Breast epithelium (tissue), 4 donors: ENCODE measurements at regions not wholly inside any gene's neighbourhood (a gene's known extent, or its start where the extent isn't known, plus 50 kb on each side); places are given as distances from the start of the nearest gene placed in this dataset.

Source experiments
- DNase-seq, 2 donors: peaks; one replicate each; pipeline ENCODE4 v3.0.0-alpha.2; 2019; ENCODE audit warnings: low spot score in 2 of 2
- H3K27ac ChIP-seq, 2 donors: fragments of 200-600 bp; sonication (generic) in 1 of 2; one replicate each; pipeline ENCODE4 v1.5.1; 2016 to 2019; ENCODE audit warnings: mild to moderate bottlenecking in 1 of 2
- H3K27me3 ChIP-seq, 2 donors: fragments of 200-600 bp; sonication (generic) in 1 of 2; one replicate each; pipeline versions ENCODE4 v1.5.1 to v1.6.0; 2017 to 2019; ENCODE audit warnings: control low read depth in 1 of 2, mild to moderate bottlenecking in 1 of 2
- H3K36me3 ChIP-seq: fragments of 200-600 bp; one replicate; pipeline ENCODE4 v1.5.1; 2019
- H3K4me1 ChIP-seq, 2 donors: fragments of 200-600 bp; sonication (generic); one replicate each; pipeline ENCODE4 v1.5.1; 2016 to 2019; ENCODE audit warnings: control low read depth in 1 of 2
- H3K4me3 ChIP-seq, 3 donors: fragments of 200-600 bp; sonication (generic); 1 replicate in 2 of 3; 2 replicates in 1 of 3; pipeline ENCODE4 v1.5.1; 2016 to 2019; ENCODE audit warnings: mild to moderate bottlenecking in 3 of 3, moderate library complexity in 2 of 3
- H3K9me3 ChIP-seq, 2 donors: fragments of 200-600 bp; sonication (generic) in 1 of 2; one replicate each; pipeline ENCODE4 v1.5.1; 2016 to 2019; ENCODE audit warnings: control low read depth in 1 of 2
- CTCF ChIP-seq, 3 donors: fragments of 450-650 bp; IDR thresholded peaks; one replicate each; pipeline ENCODE4 v1.5.1; 2016 to 2017; ENCODE audit warnings: antibody characterized with exemption in 3 of 3, mild to moderate bottlenecking in 3 of 3, moderate library complexity in 3 of 3
- POLR2A ChIP-seq: fragments of 450-650 bp; IDR thresholded peaks from one replicate; pipeline ENCODE4 v1.6.1; 2016; ENCODE audit warnings: antibody characterized with exemption, mild to moderate bottlenecking, moderate library complexity
- POLR2AphosphoS5 ChIP-seq, 3 donors: sonication (generic); formaldehyde crosslinking; IDR thresholded peaks; one replicate each; pipeline ENCODE4 v1.6.1; 2017; ENCODE audit warnings: antibody characterized with exemption in 3 of 3
- intact Hi-C: fragments of 100-400 bp; cut with DNase I; formaldehyde crosslinking; loops from one replicate; pipeline ENCODE4 v1.15.1; 2023; ENCODE audit warnings: low total_unique reads

- intact Hi-C loops: no loop called here
- Histone ChIP-seq H3K27me3 (no peaks in the 10 kb centered on the region), H3K36me3 (no peaks in the 10 kb centered on the region), H3K4me1 (no peaks in the 10 kb centered on the region), H3K4me3 (no peak overlapping the region), H3K27ac (no peak overlapping the region), H3K9me3 (no peaks in the 10 kb centered on the region)
- TF ChIP-seq POLR2A: no peak
- no peak for TF ChIP-seq CTCF (IDR thresholded peaks at IDR 0.05)
- no peak for TF ChIP-seq POLR2AphosphoS5 (IDR thresholded peaks at IDR 0.05)
- no peak for DNase-seq
These were observed 88.3 kb upstream of the DAAM1 start for GRCh38 chr14:59100205-59100604.

- H3K27ac ChIP-seq: no peak overlapping the region
- intact Hi-C loops: no loop called here
- no peak for DNase-seq
- no peaks in the 10 kb centered on the region for H3K9me3 ChIP-seq
- H3K36me3 ChIP-seq: no peaks in the 10 kb centered on the region
- H3K27me3 ChIP-seq: no peaks in the 10 kb centered on the region
- TF ChIP-seq POLR2AphosphoS5 (IDR thresholded peaks at IDR 0.05): no peak
- no peak for TF ChIP-seq POLR2A
- no peaks in the 10 kb centered on the region for H3K4me1 ChIP-seq
- no peak overlapping the region for H3K4me3 ChIP-seq
These were observed 87.0 kb upstream of the DAAM1 start for GRCh38 chr14:59101476-59101875.

GRCh38 chr14:59103396-59103795 is 85.1 kb upstream of the DAAM1 start:
- H3K4me1 ChIP-seq: no peaks in the 10 kb centered on the region
- intact Hi-C loops: no loop called here
- DNase-seq: no peak
- no peaks in the 10 kb centered on the region for H3K36me3 ChIP-seq
- peaks cover 0 to 4% of the 10 kb centered on the region in 2 donors for H3K9me3 ChIP-seq
- no peak overlapping the region for H3K27ac ChIP-seq
- TF ChIP-seq CTCF (IDR thresholded peaks at IDR 0.05) (no peak), POLR2AphosphoS5 (IDR thresholded peaks at IDR 0.05) (no peak), POLR2A (no peak)
- H3K27me3 ChIP-seq: no peaks in the 10 kb centered on the region
- H3K4me3 ChIP-seq: no peak overlapping the region

- H3K27ac ChIP-seq: no peak overlapping the region
- peaks cover 0 to 4% of the 10 kb centered on the region in 2 donors for H3K9me3 ChIP-seq
- intact Hi-C loops: no loop called here
- no peaks in the 10 kb centered on the region for H3K36me3 ChIP-seq
- no peaks in the 10 kb centered on the region for H3K27me3 ChIP-seq
- DNase-seq: no peak
- no peaks in the 10 kb centered on the region for H3K4me1 ChIP-seq
- H3K4me3 ChIP-seq: no peak overlapping the region
- TF ChIP-seq CTCF (IDR thresholded peaks at IDR 0.05) (no peak), POLR2AphosphoS5 (IDR thresholded peaks at IDR 0.05) (no peak), POLR2A (no peak)
These were observed 80.6 kb upstream of the DAAM1 start for GRCh38 chr14:59107819-59108218.

- intact Hi-C loops: no loop called here
- no peak overlapping the region for H3K27ac ChIP-seq
- no peaks in the 10 kb centered on the region for H3K27me3 ChIP-seq
- no peak overlapping the region for H3K4me3 ChIP-seq
- H3K4me1 ChIP-seq: no peaks in the 10 kb centered on the region
- H3K9me3 ChIP-seq: no peaks in the 10 kb centered on the region
- no peaks in the 10 kb centered on the region for H3K36me3 ChIP-seq
- no peak for DNase-seq
- TF ChIP-seq POLR2A (no peak), CTCF (IDR thresholded peaks at IDR 0.05) (no peak), POLR2AphosphoS5 (IDR thresholded peaks at IDR 0.05) (no peak)
These were observed 71.5 kb upstream of the DAAM1 start for GRCh38 chr14:59116984-59117415.
